Nephron (organoid): ENCODE measurements at regions not wholly inside any gene's neighbourhood (a gene's known extent, or its start where the extent isn't known, plus 50 kb on each side); places are given as distances from the start of the nearest gene placed in this dataset.

Experiments used
- H3K27ac Mint-ChIP-seq, 3 experiments: 2 replicates each; pipeline ENCODE4 v1.8.0; 2020; ENCODE audit warnings: mixed read lengths in 3 of 3, mild to moderate bottlenecking in 2 of 3, moderate library complexity in 1 of 3
- H3K27me3 Mint-ChIP-seq: 2 replicates; pipeline ENCODE4 v1.8.0; 2021; ENCODE audit warnings: low read depth, mild to moderate bottlenecking, moderate library complexity, mixed read lengths
- H3K36me3 Mint-ChIP-seq: 2 replicates; pipeline ENCODE4 v1.8.0; 2020; ENCODE audit warnings: low read depth, mixed read lengths
- H3K4me1 Mint-ChIP-seq: 2 replicates; pipeline ENCODE4 v1.8.0; 2020; ENCODE audit warnings: mixed read lengths
- H3K4me3 Mint-ChIP-seq, 3 experiments: 2 replicates each; pipeline ENCODE4 v1.8.0; 2020; ENCODE audit warnings: mild to moderate bottlenecking in 3 of 3, mixed read lengths in 3 of 3, moderate library complexity in 2 of 3
- H3K9me3 Mint-ChIP-seq: 2 replicates; pipeline ENCODE4 v1.8.0; 2020; ENCODE audit warnings: mixed read lengths
- TF ChIP-seq, protein P1 (sequence below), 3 experiments: fragments of 200-600 bp; sonication (generic); IDR thresholded peaks; one replicate each; pipeline ENCODE4 v1.5.0; 2021; ENCODE audit warnings: antibody characterized with exemption in 3 of 3; ENCODE audit not compliant: unreplicated experiment in 3 of 3

DNA sequence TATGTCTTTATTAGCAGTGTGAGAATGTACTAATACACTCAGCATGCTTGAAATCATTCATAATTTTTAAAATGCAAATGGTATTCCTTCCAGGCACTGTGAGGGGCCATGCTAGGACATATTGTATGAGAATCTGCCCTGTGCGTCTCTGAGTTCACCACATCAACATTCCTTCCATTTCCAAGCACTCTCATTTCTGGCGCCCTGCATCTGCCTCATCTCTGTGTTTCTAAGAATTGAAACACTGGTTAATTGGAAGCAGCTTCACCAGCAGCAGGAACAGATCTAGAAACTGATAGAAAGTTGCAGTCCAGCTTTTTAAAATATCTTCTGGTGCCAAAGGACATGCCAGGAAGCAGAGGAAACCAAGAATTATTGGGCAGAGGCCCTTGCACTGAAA lies 555.9 kb upstream of the DPP6 start:
- no peaks in the 10 kb centered on the region for H3K36me3 Mint-ChIP-seq
- TF ChIP-seq, protein P1, sequence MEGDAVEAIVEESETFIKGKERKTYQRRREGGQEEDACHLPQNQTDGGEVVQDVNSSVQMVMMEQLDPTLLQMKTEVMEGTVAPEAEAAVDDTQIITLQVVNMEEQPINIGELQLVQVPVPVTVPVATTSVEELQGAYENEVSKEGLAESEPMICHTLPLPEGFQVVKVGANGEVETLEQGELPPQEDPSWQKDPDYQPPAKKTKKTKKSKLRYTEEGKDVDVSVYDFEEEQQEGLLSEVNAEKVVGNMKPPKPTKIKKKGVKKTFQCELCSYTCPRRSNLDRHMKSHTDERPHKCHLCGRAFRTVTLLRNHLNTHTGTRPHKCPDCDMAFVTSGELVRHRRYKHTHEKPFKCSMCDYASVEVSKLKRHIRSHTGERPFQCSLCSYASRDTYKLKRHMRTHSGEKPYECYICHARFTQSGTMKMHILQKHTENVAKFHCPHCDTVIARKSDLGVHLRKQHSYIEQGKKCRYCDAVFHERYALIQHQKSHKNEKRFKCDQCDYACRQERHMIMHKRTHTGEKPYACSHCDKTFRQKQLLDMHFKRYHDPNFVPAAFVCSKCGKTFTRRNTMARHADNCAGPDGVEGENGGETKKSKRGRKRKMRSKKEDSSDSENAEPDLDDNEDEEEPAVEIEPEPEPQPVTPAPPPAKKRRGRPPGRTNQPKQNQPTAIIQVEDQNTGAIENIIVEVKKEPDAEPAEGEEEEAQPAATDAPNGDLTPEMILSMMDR (IDR thresholded peaks at IDR 0.05; ENCODE audit: unreplicated experiment in 3 of 3) = no peak
- no peaks in the 10 kb centered on the region for H3K4me1 Mint-ChIP-seq
- no peak overlapping the region for H3K27ac Mint-ChIP-seq
- no peak overlapping the region for H3K4me3 Mint-ChIP-seq
- no peaks in the 10 kb centered on the region for H3K27me3 Mint-ChIP-seq
- H3K9me3 Mint-ChIP-seq = peaks cover 67% of the 10 kb centered on the region

GRCh38 chr7:153503093-153503492 lies 549.1 kb upstream of the DPP6 start:
- Mint-ChIP-seq H3K9me3 (peaks cover 57% of the 10 kb centered on the region), H3K27ac (no peak overlapping the region), H3K4me3 (no peak overlapping the region), H3K27me3 (peaks cover 4% of the 10 kb centered on the region), H3K4me1 (no peaks in the 10 kb centered on the region), H3K36me3 (no peaks in the 10 kb centered on the region)
- TF ChIP-seq, protein P1 (IDR thresholded peaks at IDR 0.05; ENCODE audit: unreplicated experiment in 3 of 3) = no peak

GRCh38 chr7:153504288-153505075 lies 547.7 kb upstream of the DPP6 start:
- Mint-ChIP-seq H3K36me3 (no peaks in the 10 kb centered on the region), H3K4me1 (no peaks in the 10 kb centered on the region), H3K27ac (no peak overlapping the region), H3K4me3 (no peak overlapping the region), H3K27me3 (peaks cover 4% of the 10 kb centered on the region), H3K9me3 (peaks cover 52% of the 10 kb centered on the region)
- TF ChIP-seq, protein P1 (IDR thresholded peaks at IDR 0.05; ENCODE audit: unreplicated experiment in 3 of 3) = no peak

- no peaks in the 10 kb centered on the region for H3K36me3 Mint-ChIP-seq
- TF ChIP-seq, protein P1 (IDR thresholded peaks at IDR 0.05; ENCODE audit: unreplicated experiment in 3 of 3) = no peak
- no peaks in the 10 kb centered on the region for H3K4me1 Mint-ChIP-seq
- H3K27me3 Mint-ChIP-seq = peaks cover 4% of the 10 kb centered on the region
- H3K27ac Mint-ChIP-seq = no peak overlapping the region
- H3K9me3 Mint-ChIP-seq = peaks cover 51% of the 10 kb centered on the region
- H3K4me3 Mint-ChIP-seq = no peak overlapping the region
Measured at GRCh38 chr7:153507885-153508284, 544.3 kb upstream of the DPP6 start.

GRCh38 chr7:153509768-153510167 lies 542.4 kb upstream of the DPP6 start:
- H3K27me3 Mint-ChIP-seq = peaks cover 3% of the 10 kb centered on the region
- TF ChIP-seq, protein P1 (IDR thresholded peaks at IDR 0.05; ENCODE audit: unreplicated experiment in 3 of 3) = no peak
- no peak overlapping the region for H3K4me3 Mint-ChIP-seq
- H3K9me3 Mint-ChIP-seq = peaks cover 50% of the 10 kb centered on the region
- H3K27ac Mint-ChIP-seq = no peak overlapping the region
- H3K36me3 Mint-ChIP-seq = no peaks in the 10 kb centered on the region
- H3K4me1 Mint-ChIP-seq = no peaks in the 10 kb centered on the region

DNA sequence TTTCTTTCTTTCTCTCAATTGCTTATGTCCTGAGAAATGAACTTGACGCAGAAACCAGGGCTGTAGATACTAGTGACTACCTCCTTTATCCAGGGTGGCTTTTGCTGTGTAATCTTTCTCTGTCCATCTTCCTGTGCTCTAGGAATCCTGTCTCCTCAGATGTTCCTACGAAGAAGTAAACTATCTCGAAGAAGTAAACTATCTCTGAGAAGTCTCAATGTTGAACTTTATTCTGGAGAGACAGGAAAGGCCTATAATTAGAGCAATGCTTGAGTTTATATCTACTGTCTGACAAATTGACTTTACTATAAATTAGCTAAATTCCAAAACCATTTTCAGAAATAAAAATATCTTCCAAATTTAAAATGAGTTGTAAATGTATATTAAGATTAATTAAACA lies 541.5 kb upstream of the DPP6 start:
- no peaks in the 10 kb centered on the region for H3K36me3 Mint-ChIP-seq
- H3K27me3 Mint-ChIP-seq = no peaks in the 10 kb centered on the region
- H3K4me3 Mint-ChIP-seq = no peak overlapping the region
- TF ChIP-seq, protein P1 (IDR thresholded peaks at IDR 0.05; ENCODE audit: unreplicated experiment in 3 of 3) = no peak
- H3K9me3 Mint-ChIP-seq = peaks cover 54% of the 10 kb centered on the region
- H3K4me1 Mint-ChIP-seq = no peaks in the 10 kb centered on the region
- no peak overlapping the region for H3K27ac Mint-ChIP-seq
